ENCODE measurements at regions not wholly inside any gene's neighbourhood (a gene's known extent, or its start where the extent isn't known, plus 50 kb on each side); places are given as distances from the start of the nearest gene placed in this dataset.

- no peak for TF ChIP-seq REST (IDR thresholded peaks at IDR 0.05; ENCODE audit: low read depth, low read length)
- no peak for TF ChIP-seq BACH1 (IDR thresholded peaks at IDR 0.05; ENCODE audit: borderline replicate concordance)
- TF ChIP-seq ZBED1 (IDR thresholded peaks at IDR 0.05; ENCODE audit: borderline replicate concordance): no peak
- TF ChIP-seq SREBF1 (IDR thresholded peaks at IDR 0.05; ENCODE audit: low read length): no peak
- TF ChIP-seq STAT1 (conservative IDR thresholded peaks at IDR 0.05): no peak
These were observed 251.7 kb upstream of the DPYD start (continued) for GRCh38 chr1:98172578-98172977.

GRCh38 chr1:98172022-98172421, 251.2 kb upstream of the DPYD start:
- ChIA-PET RAD21 (ENCODE audit: unreplicated experiment) (no interaction called here), SMC1A (ENCODE audit: uncharacterized antibody, unreplicated experiment) (no interaction called here), POLR2A (no interaction called here), CTCF (no interaction called here)
- DNase-seq (ENCODE audit: low read depth, low spot score) (no peak), ATAC-seq (no peak), FAIRE-seq (no peak)
- no peaks in the 10 kb centered on the region for H3K79me2 ChIP-seq (ENCODE audit: control insufficient read depth, insufficient read depth, low read length)
- H3K27me3 ChIP-seq (replicated peaks in 1 of 2; ENCODE audit: control insufficient read depth in 2 of 2, insufficient read depth in 2 of 2, low read length in 1 of 2): no peaks in the 10 kb centered on the region
- H3K4me1 ChIP-seq (ENCODE audit: control insufficient read depth, insufficient read depth, low read length): no peaks in the 10 kb centered on the region
- H3K27ac ChIP-seq (ENCODE audit: control insufficient read depth, insufficient read depth): no peak overlapping the region
- no peak overlapping the region for H3K4me3 ChIP-seq
- no peak overlapping the region for H2AFZ ChIP-seq (ENCODE audit: control insufficient read depth, low read depth, low read length)
- WGBS (ENCODE audit: insufficient coverage, insufficient replicate concordance, low lambda C conversion rate, missing lambda C conversion rate): 3% methylated on average over 2 of the region's 2 CpGs
- no peaks in the 10 kb centered on the region for H4K20me1 ChIP-seq (ENCODE audit: control insufficient read depth, insufficient read depth)
- no peak overlapping the region for H3K4me2 ChIP-seq (ENCODE audit: control insufficient read depth, insufficient read depth)
- intact Hi-C loops (cut with micrococcal nuclease; ENCODE audit: unreplicated experiment): no loop called here
- H3K9ac ChIP-seq (ENCODE audit: control insufficient read depth, insufficient read depth, low read length): no peak overlapping the region
- H3K36me3 ChIP-seq (ENCODE audit: control insufficient read depth in 2 of 2, insufficient read depth in 2 of 2, low read length in 1 of 2): no peaks in the 10 kb centered on the region
- in situ Hi-C loops (cut with MboI): no loop called here
- H3K9me3 ChIP-seq (replicated peaks; ENCODE audit: control insufficient read depth, insufficient read depth, low read length): no peaks in the 10 kb centered on the region
- no TSS peak for BruUV-seq (replicated peaks)
- TF ChIP-seq BCL11A (IDR thresholded peaks at IDR 0.05; ENCODE audit: low read depth, low read length): no peak
- no peak for TF ChIP-seq ZSCAN29 (IDR thresholded peaks at IDR 0.05)
- TF ChIP-seq SRF (IDR thresholded peaks at IDR 0.05; ENCODE audit: low read depth in 2 of 2, low read length in 2 of 2): no peak
- no peak for TF ChIP-seq ZNF622 (IDR thresholded peaks at IDR 0.05)

Measured in GM12878 (cell line).